IMR-90 (cell line): ENCODE measurements at regions not wholly inside any gene's neighbourhood (a gene's known extent, or its start where the extent isn't known, plus 50 kb on each side); places are given as distances from the start of the nearest gene placed in this dataset.

Experiments
- BHLHE40 ChIP-seq: fragments of 150-350 bp; IDR thresholded peaks from 2 replicates; pipeline ENCODE4 v1.6.1; 2016; ENCODE audit warnings: mild to moderate bottlenecking, low read depth, low read length
- MAZ ChIP-seq: IDR thresholded peaks from 2 replicates; pipeline ENCODE4 v1.6.1; 2012; ENCODE audit warnings: low read depth, mild to moderate bottlenecking, low read length, improper control_type of control experiment, moderate library complexity, borderline replicate concordance
- POLR2A ChIP-seq: IDR thresholded peaks from 2 replicates; pipeline ENCODE4 v1.6.1; 2012; ENCODE audit warnings: mild to moderate bottlenecking, low read depth, low read length
- RAD21 ChIP-seq: IDR thresholded peaks from 2 replicates; pipeline ENCODE4 v1.6.1; 2012; ENCODE audit warnings: low read length, improper control_type of control experiment
- RFX5 ChIP-seq: IDR thresholded peaks from 2 replicates; pipeline ENCODE4 v1.8.0; 2012; ENCODE audit warnings: low read depth, mild to moderate bottlenecking, low read length, moderate library complexity
- TF ChIP-seq, protein P1 (sequence below): conservative IDR thresholded peaks from 2 replicates; pipeline ENCODE4 v1.5.1; 2012; ENCODE audit warnings: mild to moderate bottlenecking, low read depth, low read length, improper control_type of control experiment
- TF ChIP-seq, protein P2 (sequence below): fragments of 150-350 bp; IDR thresholded peaks from 2 replicates; pipeline ENCODE4 v1.6.1; 2017; ENCODE audit warnings: mild to moderate bottlenecking, antibody characterized with exemption, low read length, low read depth

DNA sequence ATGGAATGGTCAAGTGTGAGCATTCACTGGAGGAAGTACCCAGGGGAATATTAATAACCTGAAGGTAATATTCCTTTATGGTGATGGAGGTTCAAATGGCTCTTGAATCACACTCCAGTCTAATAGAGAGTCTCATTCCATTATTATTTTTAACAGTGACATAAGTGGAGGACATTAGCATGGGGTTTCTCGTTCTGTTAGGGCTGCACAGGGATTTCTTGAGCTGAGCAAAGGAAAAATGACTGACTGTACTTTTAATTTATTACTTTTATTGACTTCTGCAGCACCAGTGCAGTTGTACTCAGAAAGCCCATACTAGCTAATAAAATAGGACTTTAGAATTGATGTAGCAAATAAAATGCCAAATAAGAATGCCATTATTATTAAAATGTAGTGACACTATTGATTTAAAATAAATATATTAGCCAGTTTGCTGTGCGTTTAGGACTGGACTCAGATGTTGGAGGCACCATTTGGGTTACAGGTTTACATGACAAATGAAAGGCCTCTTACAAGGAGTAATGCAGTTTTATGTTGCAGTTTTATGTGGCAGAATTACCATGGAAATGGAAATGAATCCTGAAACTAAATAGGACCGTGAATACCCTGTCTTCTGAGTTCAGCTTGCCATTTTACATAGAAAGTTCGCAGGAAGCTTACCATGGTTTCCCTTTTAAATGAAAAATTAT is 705.1 kb upstream of the GRM7 start:
- TF ChIP-seq, protein P1, sequence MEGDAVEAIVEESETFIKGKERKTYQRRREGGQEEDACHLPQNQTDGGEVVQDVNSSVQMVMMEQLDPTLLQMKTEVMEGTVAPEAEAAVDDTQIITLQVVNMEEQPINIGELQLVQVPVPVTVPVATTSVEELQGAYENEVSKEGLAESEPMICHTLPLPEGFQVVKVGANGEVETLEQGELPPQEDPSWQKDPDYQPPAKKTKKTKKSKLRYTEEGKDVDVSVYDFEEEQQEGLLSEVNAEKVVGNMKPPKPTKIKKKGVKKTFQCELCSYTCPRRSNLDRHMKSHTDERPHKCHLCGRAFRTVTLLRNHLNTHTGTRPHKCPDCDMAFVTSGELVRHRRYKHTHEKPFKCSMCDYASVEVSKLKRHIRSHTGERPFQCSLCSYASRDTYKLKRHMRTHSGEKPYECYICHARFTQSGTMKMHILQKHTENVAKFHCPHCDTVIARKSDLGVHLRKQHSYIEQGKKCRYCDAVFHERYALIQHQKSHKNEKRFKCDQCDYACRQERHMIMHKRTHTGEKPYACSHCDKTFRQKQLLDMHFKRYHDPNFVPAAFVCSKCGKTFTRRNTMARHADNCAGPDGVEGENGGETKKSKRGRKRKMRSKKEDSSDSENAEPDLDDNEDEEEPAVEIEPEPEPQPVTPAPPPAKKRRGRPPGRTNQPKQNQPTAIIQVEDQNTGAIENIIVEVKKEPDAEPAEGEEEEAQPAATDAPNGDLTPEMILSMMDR, result no peak
- TF ChIP-seq, protein P2, sequence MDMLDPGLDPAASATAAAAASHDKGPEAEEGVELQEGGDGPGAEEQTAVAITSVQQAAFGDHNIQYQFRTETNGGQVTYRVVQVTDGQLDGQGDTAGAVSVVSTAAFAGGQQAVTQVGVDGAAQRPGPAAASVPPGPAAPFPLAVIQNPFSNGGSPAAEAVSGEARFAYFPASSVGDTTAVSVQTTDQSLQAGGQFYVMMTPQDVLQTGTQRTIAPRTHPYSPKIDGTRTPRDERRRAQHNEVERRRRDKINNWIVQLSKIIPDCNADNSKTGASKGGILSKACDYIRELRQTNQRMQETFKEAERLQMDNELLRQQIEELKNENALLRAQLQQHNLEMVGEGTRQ, result no peak
- no peak for TF ChIP-seq RFX5
- no peak for TF ChIP-seq POLR2A
- no peak for TF ChIP-seq RAD21
- no peak for TF ChIP-seq BHLHE40
- TF ChIP-seq MAZ, result no peak
